Left lung (tissue), 4 donors: ENCODE measurements at regions not wholly inside any gene's neighbourhood (a gene's known extent, or its start where the extent isn't known, plus 50 kb on each side); places are given as distances from the start of the nearest gene placed in this dataset.

Experiments
- ATAC-seq: fragments of 200-7000 bp; cut with Tn5 transposase; one replicate; pipeline ENCODE4 v1.9.1; 2020; ENCODE audit warnings: moderate library complexity
- DNase-seq, 4 donors: peaks; one replicate each; pipeline ENCODE4 v3.0.0-alpha.2; 2013 to 2020
- H3K27ac ChIP-seq, 2 donors: fragments of 200-600 bp; sonication (generic) in 1 of 2; one replicate each; pipeline versions ENCODE4 v1.5.0 to v1.8.0; 2020 to 2021
- H3K27me3 ChIP-seq, 2 donors: fragments of 200-600 bp; sonication (generic) in 1 of 2; one replicate each; pipeline versions ENCODE4 v1.5.0 to v1.8.0; 2020 to 2021
- H3K36me3 ChIP-seq, 2 donors: fragments of 200-600 bp; sonication (generic) in 1 of 2; one replicate each; pipeline versions ENCODE4 v1.5.0 to v1.8.0; 2020 to 2021
- H3K4me1 ChIP-seq, 2 donors: fragments of 200-600 bp; one replicate each; pipeline ENCODE4 v1.8.0; 2021
- H3K4me3 ChIP-seq, 2 donors: fragments of 200-600 bp; sonication (generic) in 1 of 2; one replicate each; pipeline versions ENCODE4 v1.5.0 to v1.8.0; 2020 to 2021; ENCODE audit warnings: mild to moderate bottlenecking in 1 of 2
- H3K9me3 ChIP-seq, 2 donors: fragments of 200-600 bp; sonication (generic) in 1 of 2; one replicate each; pipeline versions ENCODE4 v1.5.0 to v1.8.0; 2020 to 2021
- CTCF ChIP-seq, 2 donors: fragments of 200-600 bp; sonication (generic) in 1 of 2; IDR thresholded peaks; one replicate each; pipeline versions ENCODE4 v1.5.0 to v1.8.0; 2021; ENCODE audit warnings: antibody characterized with exemption in 2 of 2
- intact Hi-C, 2 donors: fragments of 100-400 bp; cut with DNase I; formaldehyde crosslinking; loops; one replicate each; pipeline versions ENCODE4 v1.11.2 to v1.14.2; 2022
- donor health status: DM: no; HTN: yes; CAD: no.
- donor health status: DM: no; HTN: no; CAD: no.

- ATAC-seq (no peak), DNase-seq (no peak)
- Histone ChIP-seq H3K27ac (no peak overlapping the region), H3K36me3 (no peaks in the 10 kb centered on the region), H3K4me1 (no peaks in the 10 kb centered on the region), H3K4me3 (no peak overlapping the region), H3K27me3 (no peaks in the 10 kb centered on the region), H3K9me3 (peaks cover 0 to 6% of the 10 kb centered on the region in 2 donors)
- intact Hi-C loops, result no loop called here
- no peak for TF ChIP-seq CTCF (IDR thresholded peaks at IDR 0.05)
Observed at GRCh38 chr2:228819701-228820100, 451.4 kb downstream of the PID1 start.

- H3K27ac ChIP-seq, result no peak overlapping the region
- ATAC-seq (no peak), DNase-seq (no peak)
- no peak for TF ChIP-seq CTCF (IDR thresholded peaks at IDR 0.05)
- no peaks in the 10 kb centered on the region for H3K9me3 ChIP-seq
- no peaks in the 10 kb centered on the region for H3K4me1 ChIP-seq
- no peaks in the 10 kb centered on the region for H3K27me3 ChIP-seq
- intact Hi-C loops, result no loop called here
- H3K36me3 ChIP-seq, result no peaks in the 10 kb centered on the region
- no peak overlapping the region for H3K4me3 ChIP-seq
Observed at GRCh38 chr2:228802181-228803071, 468.7 kb downstream of the PID1 start.

- Histone ChIP-seq H3K4me1 (no peaks in the 10 kb centered on the region), H3K36me3 (no peaks in the 10 kb centered on the region), H3K9me3 (no peaks in the 10 kb centered on the region), H3K27me3 (no peaks in the 10 kb centered on the region), H3K4me3 (no peak overlapping the region), H3K27ac (no peak overlapping the region)
- ATAC-seq (no peak), DNase-seq (no peak)
- no peak for TF ChIP-seq CTCF (IDR thresholded peaks at IDR 0.05)
- intact Hi-C loops, result no loop called here
Observed at GRCh38 chr2:228801451-228801850, 469.6 kb downstream of the PID1 start.

- no peak for TF ChIP-seq CTCF (IDR thresholded peaks at IDR 0.05)
- DNase-seq, result no peak
- intact Hi-C loops, result no loop called here
- no peaks in the 10 kb centered on the region for H3K4me1 ChIP-seq
- no peaks in the 10 kb centered on the region for H3K9me3 ChIP-seq
- no peaks in the 10 kb centered on the region for H3K27me3 ChIP-seq
- H3K36me3 ChIP-seq, result no peaks in the 10 kb centered on the region
- H3K4me3 ChIP-seq, result no peak overlapping the region
- H3K27ac ChIP-seq, result no peak overlapping the region
- ATAC-seq, result no peak
Observed at GRCh38 chr2:228799208-228799588, 471.9 kb downstream of the PID1 start.

- H3K4me3 ChIP-seq, result no peak overlapping the region
- no peaks in the 10 kb centered on the region for H3K4me1 ChIP-seq
- H3K27ac ChIP-seq, result no peak overlapping the region
- H3K9me3 ChIP-seq, result no peaks in the 10 kb centered on the region
- no peaks in the 10 kb centered on the region for H3K36me3 ChIP-seq
- ATAC-seq (no peak), DNase-seq (no peak)
- H3K27me3 ChIP-seq, result no peaks in the 10 kb centered on the region
- intact Hi-C loops, result no loop called here
- TF ChIP-seq CTCF (IDR thresholded peaks at IDR 0.05), result no peak
Observed at GRCh38 chr2:228798458-228799207, 472.5 kb downstream of the PID1 start.
